ENCODE measurements at regions not wholly inside any gene's neighbourhood (a gene's known extent, or its start where the extent isn't known, plus 50 kb on each side); places are given as distances from the start of the nearest gene placed in this dataset.
"Not testable (repeated sequence)": the region's sequence is repeated elsewhere in the genome, so short reads cannot be mapped to it uniquely, and the experiment has no call there.

GRCh38 chr4:58313444-58313843 lies 1203.3 kb upstream of the IGFBP7 start:
- Histone ChIP-seq H3K36me3 (ENCODE audit: control insufficient read depth, insufficient read depth, low read length) (no peaks in the 10 kb centered on the region), H3K27me3 (replicated peaks; ENCODE audit: control insufficient read depth, insufficient read depth, low read length) (no peaks in the 10 kb centered on the region), H3K4me3 (replicated peaks; ENCODE audit: low read depth, low read length) (no peak overlapping the region)
- TF ChIP-seq CTCF (IDR thresholded peaks at IDR 0.05; ENCODE audit: insufficient read depth, low read length, poor library complexity, severe bottlenecking), result no peak
- DNase-seq (ENCODE audit: extremely low read depth, insufficient read length), result no peak

- no peaks in the 10 kb centered on the region for H3K36me3 ChIP-seq (ENCODE audit: control insufficient read depth, insufficient read depth, low read length)
- H3K27me3 ChIP-seq (replicated peaks; ENCODE audit: control insufficient read depth, insufficient read depth, low read length), result no peaks in the 10 kb centered on the region
- no peak for DNase-seq (ENCODE audit: extremely low read depth, insufficient read length)
- TF ChIP-seq CTCF (IDR thresholded peaks at IDR 0.05; ENCODE audit: insufficient read depth, low read length, poor library complexity, severe bottlenecking), result no peak
- no peak overlapping the region for H3K4me3 ChIP-seq (replicated peaks; ENCODE audit: low read depth, low read length)
These were observed 1193.3 kb upstream of the IGFBP7 start for GRCh38 chr4:58303456-58303855.

GRCh38 chr4:58301376-58301999 lies 1191.3 kb upstream of the IGFBP7 start:
- no peak overlapping the region for H3K4me3 ChIP-seq (replicated peaks; ENCODE audit: low read depth, low read length)
- no peaks in the 10 kb centered on the region for H3K27me3 ChIP-seq (replicated peaks; ENCODE audit: control insufficient read depth, insufficient read depth, low read length)
- DNase-seq (ENCODE audit: extremely low read depth, insufficient read length), result no peak
- H3K36me3 ChIP-seq (ENCODE audit: control insufficient read depth, insufficient read depth, low read length), result no peaks in the 10 kb centered on the region
- TF ChIP-seq CTCF (IDR thresholded peaks at IDR 0.05; ENCODE audit: insufficient read depth, low read length, poor library complexity, severe bottlenecking), result no peak

GRCh38 chr4:58286335-58286734 lies 1176.2 kb upstream of the IGFBP7 start:
- DNase-seq (ENCODE audit: extremely low read depth, insufficient read length), result no peak
- H3K36me3 ChIP-seq (ENCODE audit: control insufficient read depth, insufficient read depth, low read length), result no peaks in the 10 kb centered on the region
- TF ChIP-seq CTCF (IDR thresholded peaks at IDR 0.05; ENCODE audit: insufficient read depth, low read length, poor library complexity, severe bottlenecking), result no peak
- no peak overlapping the region for H3K4me3 ChIP-seq (replicated peaks; ENCODE audit: low read depth, low read length)
- H3K27me3 ChIP-seq (replicated peaks; ENCODE audit: control insufficient read depth, insufficient read depth, low read length), result no peaks in the 10 kb centered on the region

- not testable (repeated sequence) for DNase-seq (ENCODE audit: extremely low read depth, insufficient read length); H3K36me3 ChIP-seq (ENCODE audit: control insufficient read depth, insufficient read depth, low read length); H3K4me3 ChIP-seq (replicated peaks; ENCODE audit: low read depth, low read length); H3K27me3 ChIP-seq (replicated peaks; ENCODE audit: control insufficient read depth, insufficient read depth, low read length)
These were observed 1170.7 kb upstream of the IGFBP7 start for GRCh38 chr4:58280928-58281327.

- no peaks in the 10 kb centered on the region for H3K27me3 ChIP-seq (replicated peaks; ENCODE audit: control insufficient read depth, insufficient read depth, low read length)
- H3K36me3 ChIP-seq (ENCODE audit: control insufficient read depth, insufficient read depth, low read length), result no peaks in the 10 kb centered on the region
- no peak for TF ChIP-seq CTCF (IDR thresholded peaks at IDR 0.05; ENCODE audit: insufficient read depth, low read length, poor library complexity, severe bottlenecking)
- DNase-seq (ENCODE audit: extremely low read depth, insufficient read length), result no peak
- H3K4me3 ChIP-seq (replicated peaks; ENCODE audit: low read depth, low read length), result no peak overlapping the region
These were observed 1165.7 kb upstream of the IGFBP7 start for GRCh38 chr4:58275856-58276255.

Data from GM06990 (cell line).